Epithelial cell of proximal tubule (primary cell): ENCODE measurements at regions not wholly inside any gene's neighbourhood (a gene's known extent, or its start where the extent isn't known, plus 50 kb on each side); places are given as distances from the start of the nearest gene placed in this dataset.

Source experiments
- DNase-seq: peaks from one replicate; pipeline ENCODE4 v3.0.0-alpha.2; 2011; ENCODE audit warnings: low read depth
- H3K4me3 ChIP-seq: 2 replicates; pipeline ENCODE4 v1.5.1; 2011; ENCODE audit warnings: low read depth, mild to moderate bottlenecking, low read length
- CTCF ChIP-seq: conservative IDR thresholded peaks from 2 replicates; pipeline ENCODE4 v1.5.1; 2012; ENCODE audit warnings: low read depth, mild to moderate bottlenecking, low read length

- DNase-seq, result no peak
- peak; percentile 34 for TF ChIP-seq CTCF
Observed at GRCh38 chr3:107884719-107885460, 205.9 kb downstream of the CD47 start.

GRCh38 chr3:107884028-107884427 lies 206.8 kb downstream of the CD47 start:
- no peak for DNase-seq
- no peak overlapping the region for H3K4me3 ChIP-seq
- no peak for TF ChIP-seq CTCF

More at GRCh38 chr3:107884719-107885460, 205.9 kb downstream of the CD47 start:
- H3K4me3 ChIP-seq, result no peak overlapping the region

- no peak for TF ChIP-seq CTCF
- no peak for DNase-seq
Observed at GRCh38 chr3:107882881-107883280, 207.9 kb downstream of the CD47 start.

GRCh38 chr3:107882261-107882660 lies 208.6 kb downstream of the CD47 start:
- H3K4me3 ChIP-seq, result no peak overlapping the region
- TF ChIP-seq CTCF, result no peak
- DNase-seq, result no peak

More at GRCh38 chr3:107882881-107883280, 207.9 kb downstream of the CD47 start:
- no peak overlapping the region for H3K4me3 ChIP-seq

GRCh38 chr3:107881509-107881908 lies 209.3 kb downstream of the CD47 start:
- no peak for TF ChIP-seq CTCF
- no peak overlapping the region for H3K4me3 ChIP-seq
- no peak for DNase-seq

- H3K4me3 ChIP-seq, result no peak overlapping the region
- DNase-seq, result no peak
- no peak for TF ChIP-seq CTCF
Observed at GRCh38 chr3:107880702-107881101, 210.1 kb downstream of the CD47 start.

GRCh38 chr3:107877936-107878335 lies 212.9 kb downstream of the CD47 start:
- no peak overlapping the region for H3K4me3 ChIP-seq
- TF ChIP-seq CTCF, result no peak
- no peak for DNase-seq
